ENCODE measurements at regions not wholly inside any gene's neighbourhood (a gene's known extent, or its start where the extent isn't known, plus 50 kb on each side); places are given as distances from the start of the nearest gene placed in this dataset.

DNA sequence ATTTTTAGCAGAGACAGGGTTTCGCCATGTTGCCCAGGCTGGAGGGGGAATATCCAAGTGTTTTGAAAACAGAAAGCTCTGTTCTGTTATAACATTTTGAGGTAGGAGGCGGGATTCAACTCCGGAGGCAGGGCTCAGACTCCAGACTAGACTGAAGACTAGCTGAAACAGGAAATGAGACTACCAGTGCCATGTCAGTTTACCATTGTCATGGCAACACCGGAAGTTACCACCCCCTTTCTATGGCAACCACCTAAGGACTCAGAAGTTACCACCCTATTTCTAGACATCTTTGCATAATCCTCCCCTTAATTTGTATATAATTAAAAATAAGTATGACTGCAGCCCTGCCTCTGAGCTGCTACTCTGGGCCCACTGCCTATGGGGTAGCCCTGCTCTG is 1069.1 kb upstream of the AUTS2 start:
- no peaks in the 10 kb centered on the region for H3K4me1 ChIP-seq (ENCODE audit: control insufficient read depth, insufficient read depth, low read length)
- no peaks in the 10 kb centered on the region for H3K9me3 ChIP-seq (ENCODE audit: control insufficient read depth, insufficient read depth, low read depth, low read length)
- POLR2A ChIA-PET = no interaction called here
- no peak overlapping the region for H3K4me3 ChIP-seq (ENCODE audit: low read depth, low read length)
- TF ChIP-seq, protein P1, sequence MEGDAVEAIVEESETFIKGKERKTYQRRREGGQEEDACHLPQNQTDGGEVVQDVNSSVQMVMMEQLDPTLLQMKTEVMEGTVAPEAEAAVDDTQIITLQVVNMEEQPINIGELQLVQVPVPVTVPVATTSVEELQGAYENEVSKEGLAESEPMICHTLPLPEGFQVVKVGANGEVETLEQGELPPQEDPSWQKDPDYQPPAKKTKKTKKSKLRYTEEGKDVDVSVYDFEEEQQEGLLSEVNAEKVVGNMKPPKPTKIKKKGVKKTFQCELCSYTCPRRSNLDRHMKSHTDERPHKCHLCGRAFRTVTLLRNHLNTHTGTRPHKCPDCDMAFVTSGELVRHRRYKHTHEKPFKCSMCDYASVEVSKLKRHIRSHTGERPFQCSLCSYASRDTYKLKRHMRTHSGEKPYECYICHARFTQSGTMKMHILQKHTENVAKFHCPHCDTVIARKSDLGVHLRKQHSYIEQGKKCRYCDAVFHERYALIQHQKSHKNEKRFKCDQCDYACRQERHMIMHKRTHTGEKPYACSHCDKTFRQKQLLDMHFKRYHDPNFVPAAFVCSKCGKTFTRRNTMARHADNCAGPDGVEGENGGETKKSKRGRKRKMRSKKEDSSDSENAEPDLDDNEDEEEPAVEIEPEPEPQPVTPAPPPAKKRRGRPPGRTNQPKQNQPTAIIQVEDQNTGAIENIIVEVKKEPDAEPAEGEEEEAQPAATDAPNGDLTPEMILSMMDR (tag by site-specific recombination; IDR thresholded peaks at IDR 0.05) = no peak
- TF ChIP-seq ZFHX2 (tag by site-specific recombination; conservative IDR thresholded peaks at IDR 0.05) = no peak
- TF ChIP-seq ZSCAN23 (tag by site-specific recombination; IDR thresholded peaks at IDR 0.05) = no peak
- no peak for TF ChIP-seq ZNF785 (tag by site-specific recombination; IDR thresholded peaks at IDR 0.05)
- no peak for TF ChIP-seq PRDM1 (tag by site-specific recombination; IDR thresholded peaks at IDR 0.05)
- no peak for TF ChIP-seq TCF7L2 (IDR thresholded peaks at IDR 0.05; ENCODE audit: borderline replicate concordance, low read depth, low read length)
- TF ChIP-seq ZNF837 (tag by site-specific recombination; IDR thresholded peaks at IDR 0.05) = no peak
- TF ChIP-seq ZNF23 (tag by site-specific recombination; IDR thresholded peaks at IDR 0.05; ENCODE audit: borderline replicate concordance) = no peak
- no peak for TF ChIP-seq ZNF169 (tag by site-specific recombination; IDR thresholded peaks at IDR 0.05)
- TF ChIP-seq ZNF404 (tag by site-specific recombination; IDR thresholded peaks at IDR 0.05) = no peak
- no peak for TF ChIP-seq ZNF274 (IDR thresholded peaks at IDR 0.05; ENCODE audit: low read length)
- TF ChIP-seq ZNF274 (tag by site-specific recombination; IDR thresholded peaks at IDR 0.05; ENCODE audit: borderline replicate concordance) = no peak
- TF ChIP-seq ZNF621 (tag by site-specific recombination; IDR thresholded peaks at IDR 0.05) = no peak
- TF ChIP-seq REPIN1 (tag by site-specific recombination; IDR thresholded peaks at IDR 0.05; ENCODE audit: low read depth) = no peak
- TF ChIP-seq, protein P2, sequence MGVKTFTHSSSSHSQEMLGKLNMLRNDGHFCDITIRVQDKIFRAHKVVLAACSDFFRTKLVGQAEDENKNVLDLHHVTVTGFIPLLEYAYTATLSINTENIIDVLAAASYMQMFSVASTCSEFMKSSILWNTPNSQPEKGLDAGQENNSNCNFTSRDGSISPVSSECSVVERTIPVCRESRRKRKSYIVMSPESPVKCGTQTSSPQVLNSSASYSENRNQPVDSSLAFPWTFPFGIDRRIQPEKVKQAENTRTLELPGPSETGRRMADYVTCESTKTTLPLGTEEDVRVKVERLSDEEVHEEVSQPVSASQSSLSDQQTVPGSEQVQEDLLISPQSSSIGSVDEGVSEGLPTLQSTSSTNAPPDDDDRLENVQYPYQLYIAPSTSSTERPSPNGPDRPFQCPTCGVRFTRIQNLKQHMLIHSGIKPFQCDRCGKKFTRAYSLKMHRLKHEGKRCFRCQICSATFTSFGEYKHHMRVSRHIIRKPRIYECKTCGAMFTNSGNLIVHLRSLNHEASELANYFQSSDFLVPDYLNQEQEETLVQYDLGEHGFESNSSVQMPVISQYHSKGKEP (tag by site-specific recombination; IDR thresholded peaks at IDR 0.05) = no peak
- no peak for TF ChIP-seq SALL2 (tag by site-specific recombination; IDR thresholded peaks at IDR 0.05; ENCODE audit: borderline replicate concordance)
- TF ChIP-seq ZNF133 (tag by site-specific recombination; IDR thresholded peaks at IDR 0.05) = no peak
- TF ChIP-seq ZNF398 (tag by site-specific recombination; IDR thresholded peaks at IDR 0.05) = no peak
- H3K27ac ChIP-seq (ENCODE audit: extremely low read depth, low read depth, low read length) = no peak overlapping the region
- CTCF ChIA-PET = no interaction called here
- H3K36me3 ChIP-seq (ENCODE audit: control insufficient read depth in 2 of 2, insufficient read depth in 1 of 2, low read length in 2 of 2) = no peaks in the 10 kb centered on the region

- H3K9me3 ChIP-seq (ENCODE audit: control insufficient read depth, insufficient read depth, low read depth, low read length) = no peaks in the 10 kb centered on the region
- H3K4me1 ChIP-seq (ENCODE audit: control insufficient read depth, insufficient read depth, low read length) = no peaks in the 10 kb centered on the region
- ChIA-PET POLR2A (no interaction called here), CTCF (no interaction called here)
- H3K36me3 ChIP-seq (ENCODE audit: control insufficient read depth in 2 of 2, insufficient read depth in 1 of 2, low read length in 2 of 2) = no peaks in the 10 kb centered on the region
- no peak overlapping the region for H3K27ac ChIP-seq (ENCODE audit: extremely low read depth, low read depth, low read length)
- H3K4me3 ChIP-seq (ENCODE audit: low read depth, low read length) = no peak overlapping the region
- TF ChIP-seq AEBP2 (tag by site-specific recombination; IDR thresholded peaks at IDR 0.05; ENCODE audit: borderline replicate concordance) (no peak), ZNF585B (tag by site-specific recombination; IDR thresholded peaks at IDR 0.05) (no peak), GFI1B (tag by site-specific recombination; IDR thresholded peaks at IDR 0.05) (no peak), ZNF214 (tag by site-specific recombination; IDR thresholded peaks at IDR 0.05; ENCODE audit: borderline replicate concordance) (no peak)
- TF ChIP-seq, protein P3, sequence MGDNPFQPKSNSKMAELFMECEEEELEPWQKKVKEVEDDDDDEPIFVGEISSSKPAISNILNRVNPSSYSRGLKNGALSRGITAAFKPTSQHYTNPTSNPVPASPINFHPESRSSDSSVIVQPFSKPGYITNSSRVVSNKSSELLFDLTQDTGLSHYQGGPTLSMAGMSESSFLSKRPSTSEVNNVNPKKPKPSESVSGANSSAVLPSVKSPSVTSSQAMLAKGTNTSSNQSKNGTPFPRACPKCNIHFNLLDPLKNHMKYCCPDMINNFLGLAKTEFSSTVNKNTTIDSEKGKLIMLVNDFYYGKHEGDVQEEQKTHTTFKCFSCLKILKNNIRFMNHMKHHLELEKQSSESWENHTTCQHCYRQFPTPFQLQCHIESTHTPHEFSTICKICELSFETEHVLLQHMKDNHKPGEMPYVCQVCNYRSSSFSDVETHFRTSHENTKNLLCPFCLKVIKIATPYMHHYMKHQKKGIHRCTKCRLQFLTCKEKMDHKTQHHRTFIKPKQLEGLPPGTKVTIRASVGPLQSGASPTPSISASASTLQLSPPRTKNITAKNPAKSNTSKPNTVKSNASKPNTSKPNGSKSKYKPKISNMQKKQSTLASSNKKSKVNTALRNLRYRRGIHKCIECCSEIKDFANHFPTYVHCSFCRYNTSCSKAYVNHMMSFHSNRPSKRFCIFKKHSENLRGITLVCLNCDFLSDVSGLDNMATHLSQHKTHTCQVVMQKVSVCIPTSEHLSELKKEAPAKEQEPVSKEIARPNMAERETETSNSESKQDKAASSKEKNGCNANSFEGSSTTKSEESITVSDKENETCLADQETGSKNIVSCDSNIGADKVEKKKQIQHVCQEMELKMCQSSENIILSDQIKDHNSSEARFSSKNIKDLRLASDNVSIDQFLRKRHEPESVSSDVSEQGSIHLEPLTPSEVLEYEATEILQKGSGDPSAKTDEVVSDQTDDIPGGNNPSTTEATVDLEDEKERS (tag by site-specific recombination; IDR thresholded peaks at IDR 0.05) = no peak
Measured at GRCh38 chr7:68535266-68535665, 1063.0 kb upstream of the AUTS2 start.

Data from HEK293 (cell line).